HFFc6 (cell line): ENCODE measurements at regions not wholly inside any gene's neighbourhood (a gene's known extent, or its start where the extent isn't known, plus 50 kb on each side); places are given as distances from the start of the nearest gene placed in this dataset.
A peak's percentile ranks its signal among the peaks of the same experiment; 100 is the strongest.

ENCODE experiments used
- DNase-seq: peaks from one replicate; pipeline ENCODE4 v3.0.0-alpha.2; 2018
- H3K27ac Mint-ChIP-seq: 2 replicates; pipeline ENCODE4 v1.8.0; 2020; ENCODE audit warnings: mild to moderate bottlenecking, mixed read lengths
- H3K27me3 Mint-ChIP-seq: 2 replicates; pipeline ENCODE4 v1.8.0; 2021; ENCODE audit warnings: mild to moderate bottlenecking, moderate library complexity, mixed read lengths; ENCODE audit not compliant: insufficient read depth
- H3K36me3 Mint-ChIP-seq: 2 replicates; pipeline ENCODE4 v1.8.0; 2021; ENCODE audit warnings: low read depth, mixed read lengths
- H3K4me1 Mint-ChIP-seq: 2 replicates; pipeline ENCODE4 v1.8.0; 2020; ENCODE audit warnings: low read depth, mixed read lengths
- H3K4me3 Mint-ChIP-seq: 2 replicates; pipeline ENCODE4 v1.8.0; 2020; ENCODE audit warnings: mild to moderate bottlenecking, moderate library complexity, mixed read lengths
- H3K9me3 Mint-ChIP-seq: 2 replicates; pipeline ENCODE4 v1.8.0; 2020; ENCODE audit warnings: mild to moderate bottlenecking, mixed read lengths
- TF ChIP-seq, protein P1 (sequence below): fragments of 200-600 bp; sonication (generic); IDR thresholded peaks from 2 replicates; pipeline ENCODE4 v1.5.0; 2021; ENCODE audit warnings: antibody characterized with exemption, mild to moderate bottlenecking

DNA sequence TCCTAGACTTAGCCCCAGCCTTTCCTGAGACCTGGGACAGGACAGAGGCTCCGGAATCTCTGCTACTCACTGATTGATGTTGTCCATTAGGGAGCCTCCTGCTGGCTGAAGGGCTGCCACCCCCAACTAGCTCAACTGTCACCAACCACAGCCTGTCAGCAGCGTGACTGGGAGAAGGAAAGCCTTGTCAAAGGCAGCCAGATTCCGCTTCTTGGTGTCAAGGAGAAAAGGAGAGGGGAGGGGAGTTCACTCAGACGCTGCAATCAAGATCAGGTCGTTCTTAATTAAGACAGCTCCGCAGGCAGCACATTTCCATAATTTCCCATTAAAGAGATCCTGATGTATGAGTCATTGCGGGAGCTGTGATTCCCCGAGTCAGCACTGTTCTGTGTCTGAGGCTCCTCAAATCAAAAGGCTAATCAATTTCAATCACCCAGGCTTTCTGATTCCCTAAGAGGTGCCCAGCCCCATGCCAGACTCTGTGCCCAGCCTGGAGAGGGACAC is 152.8 kb upstream of the ZBED5 start:
- TF ChIP-seq, protein P1, sequence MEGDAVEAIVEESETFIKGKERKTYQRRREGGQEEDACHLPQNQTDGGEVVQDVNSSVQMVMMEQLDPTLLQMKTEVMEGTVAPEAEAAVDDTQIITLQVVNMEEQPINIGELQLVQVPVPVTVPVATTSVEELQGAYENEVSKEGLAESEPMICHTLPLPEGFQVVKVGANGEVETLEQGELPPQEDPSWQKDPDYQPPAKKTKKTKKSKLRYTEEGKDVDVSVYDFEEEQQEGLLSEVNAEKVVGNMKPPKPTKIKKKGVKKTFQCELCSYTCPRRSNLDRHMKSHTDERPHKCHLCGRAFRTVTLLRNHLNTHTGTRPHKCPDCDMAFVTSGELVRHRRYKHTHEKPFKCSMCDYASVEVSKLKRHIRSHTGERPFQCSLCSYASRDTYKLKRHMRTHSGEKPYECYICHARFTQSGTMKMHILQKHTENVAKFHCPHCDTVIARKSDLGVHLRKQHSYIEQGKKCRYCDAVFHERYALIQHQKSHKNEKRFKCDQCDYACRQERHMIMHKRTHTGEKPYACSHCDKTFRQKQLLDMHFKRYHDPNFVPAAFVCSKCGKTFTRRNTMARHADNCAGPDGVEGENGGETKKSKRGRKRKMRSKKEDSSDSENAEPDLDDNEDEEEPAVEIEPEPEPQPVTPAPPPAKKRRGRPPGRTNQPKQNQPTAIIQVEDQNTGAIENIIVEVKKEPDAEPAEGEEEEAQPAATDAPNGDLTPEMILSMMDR, result peak; percentile 50
- Mint-ChIP-seq H3K4me3 (peak overlapping the region; percentile 44; the same call in 1 of the 2 replicates), H3K36me3 (0 out of 2 replicates have a peak, but pooled peaks cover under 1% of the 10 kb centered on the region), H3K4me1 (peaks cover 9% of the 10 kb centered on the region), H3K27me3 (peaks cover 32% of the 10 kb centered on the region), H3K27ac (no peak overlapping the region), H3K9me3 (peaks cover 3% of the 10 kb centered on the region)
- DNase-seq, result no peak

GRCh38 chr11:11009179-11009578 is 151.3 kb upstream of the ZBED5 start:
- TF ChIP-seq, protein P1, result no peak
- Mint-ChIP-seq H3K27me3 (peaks cover 37% of the 10 kb centered on the region), H3K9me3 (peaks cover 5% of the 10 kb centered on the region), H3K4me3 (no peak overlapping the region), H3K27ac (no peak overlapping the region), H3K36me3 (0 out of 2 replicates have a peak, but pooled peaks cover 3% of the 10 kb centered on the region), H3K4me1 (peaks cover 9% of the 10 kb centered on the region)
- no peak for DNase-seq

GRCh38 chr11:11004069-11004468 is 146.2 kb upstream of the ZBED5 start:
- H3K4me3 Mint-ChIP-seq, result no peak overlapping the region
- no peak for DNase-seq
- H3K4me1 Mint-ChIP-seq, result no peaks in the 10 kb centered on the region
- H3K9me3 Mint-ChIP-seq, result peaks cover 5% of the 10 kb centered on the region
- H3K27ac Mint-ChIP-seq, result no peak overlapping the region
- H3K36me3 Mint-ChIP-seq, result 0 out of 2 replicates have a peak, but pooled peaks cover 3% of the 10 kb centered on the region
- peaks cover 30% of the 10 kb centered on the region for H3K27me3 Mint-ChIP-seq
- TF ChIP-seq, protein P1, result no peak

GRCh38 chr11:11003226-11003625 is 145.4 kb upstream of the ZBED5 start:
- no peak for DNase-seq
- no peak overlapping the region for H3K4me3 Mint-ChIP-seq
- H3K4me1 Mint-ChIP-seq, result no peaks in the 10 kb centered on the region
- peaks cover 5% of the 10 kb centered on the region for H3K9me3 Mint-ChIP-seq
- no peak overlapping the region for H3K27ac Mint-ChIP-seq
- H3K36me3 Mint-ChIP-seq, result 0 out of 2 replicates have a peak, but pooled peaks cover 3% of the 10 kb centered on the region
- peaks cover 24% of the 10 kb centered on the region for H3K27me3 Mint-ChIP-seq
- TF ChIP-seq, protein P1, result no peak

DNA sequence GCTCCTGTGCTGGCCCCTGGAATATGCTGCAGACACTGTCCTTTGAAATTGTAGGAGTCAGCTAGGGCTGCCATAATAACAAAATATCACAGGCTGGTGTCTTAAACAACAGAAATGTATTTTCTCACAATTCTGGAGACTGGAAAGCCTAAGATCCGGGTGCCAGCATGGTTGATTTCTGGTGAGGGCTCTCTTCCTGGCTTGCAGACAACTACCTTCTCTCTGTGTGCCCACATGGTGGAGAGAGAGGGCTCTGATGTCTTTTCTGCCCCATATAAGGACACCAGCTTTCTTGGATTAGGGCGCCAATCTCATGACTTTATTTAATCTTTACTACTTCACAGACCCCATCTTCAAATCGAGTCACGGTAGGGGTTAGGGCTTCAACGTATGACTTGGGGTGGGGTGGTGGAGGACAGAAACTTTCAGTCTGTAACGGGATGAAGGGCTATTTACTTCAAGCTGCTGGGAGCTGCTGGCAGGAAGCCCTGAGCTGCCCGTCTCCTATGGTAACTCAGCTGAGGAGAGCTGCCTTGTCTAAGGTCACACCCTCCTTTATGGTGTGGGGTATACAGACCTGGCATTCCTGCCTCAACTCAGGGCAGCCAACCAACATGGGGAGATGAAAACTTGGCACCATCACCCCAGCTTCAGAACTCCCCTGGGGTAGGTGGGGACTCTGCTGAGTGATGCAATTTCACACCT is 142.9 kb upstream of the ZBED5 start:
- peaks cover 29% of the 10 kb centered on the region for H3K27me3 Mint-ChIP-seq
- no peak overlapping the region for H3K27ac Mint-ChIP-seq
- H3K36me3 Mint-ChIP-seq, result 0 out of 2 replicates have a peak, but pooled peaks cover 3% of the 10 kb centered on the region
- H3K4me1 Mint-ChIP-seq, result no peaks in the 10 kb centered on the region
- H3K4me3 Mint-ChIP-seq, result no peak overlapping the region
- no peak for DNase-seq
- H3K9me3 Mint-ChIP-seq, result peaks cover 3% of the 10 kb centered on the region
- TF ChIP-seq, protein P1, result no peak
